GM18867 (cell line): ENCODE measurements at regions not wholly inside any gene's neighbourhood (a gene's known extent, or its start where the extent isn't known, plus 50 kb on each side); places are given as distances from the start of the nearest gene placed in this dataset.

Source experiments
- ATAC-seq: cut with Tn5 transposase; IDR thresholded peaks from one replicate; pipeline ENCODE4 v1.9.1; 2021; ENCODE audit warnings: mild to moderate bottlenecking, moderate library complexity; ENCODE audit not compliant: unreplicated experiment

DNA sequence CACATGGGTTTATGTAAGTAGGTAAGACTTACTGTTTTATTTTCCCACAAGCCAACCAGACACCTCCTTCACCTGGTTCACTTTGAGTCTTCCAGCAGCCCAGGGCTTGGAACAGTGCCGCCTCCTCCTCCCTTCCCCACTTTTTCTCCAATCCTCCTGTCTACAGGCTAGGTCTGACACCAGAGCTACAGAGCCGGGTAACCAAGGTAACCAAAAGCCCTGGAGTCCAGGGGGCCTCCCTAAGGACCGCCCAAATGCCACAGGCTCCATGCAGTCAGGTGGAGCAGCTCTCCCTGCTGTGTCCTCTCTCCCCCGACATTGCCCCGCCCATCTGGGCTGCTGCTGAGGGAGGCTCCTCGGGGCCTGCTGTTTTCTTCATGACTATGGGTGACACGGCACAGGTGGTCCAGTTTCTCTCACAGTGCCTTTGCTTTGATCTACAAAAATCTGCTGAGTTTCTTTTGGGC, 138.0 kb upstream of the EFNA5 start:
- no peak for ATAC-seq

DNA sequence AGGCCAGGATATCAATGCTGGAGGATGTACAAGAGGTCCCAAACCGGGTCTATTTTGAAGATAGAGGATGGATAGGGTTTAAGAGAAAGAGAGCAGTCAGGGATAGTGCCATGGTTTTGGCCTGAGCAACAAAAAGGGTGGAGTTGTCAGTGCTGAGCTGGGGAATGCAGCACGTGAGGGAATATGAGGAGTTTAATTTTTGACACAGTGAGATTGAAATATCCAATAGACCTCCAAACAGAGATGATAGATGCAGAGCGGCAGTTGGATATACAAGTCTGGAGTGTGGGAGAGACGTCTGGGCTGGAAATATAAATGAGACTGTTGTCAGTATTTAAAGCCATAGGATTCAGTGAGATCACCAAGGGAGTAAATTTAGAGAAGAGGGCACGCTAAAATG, 136.7 kb upstream of the EFNA5 start:
- ATAC-seq: no peak

GRCh38 chr5:107806705-107807104, 136.0 kb upstream of the EFNA5 start:
- ATAC-seq: no peak

DNA sequence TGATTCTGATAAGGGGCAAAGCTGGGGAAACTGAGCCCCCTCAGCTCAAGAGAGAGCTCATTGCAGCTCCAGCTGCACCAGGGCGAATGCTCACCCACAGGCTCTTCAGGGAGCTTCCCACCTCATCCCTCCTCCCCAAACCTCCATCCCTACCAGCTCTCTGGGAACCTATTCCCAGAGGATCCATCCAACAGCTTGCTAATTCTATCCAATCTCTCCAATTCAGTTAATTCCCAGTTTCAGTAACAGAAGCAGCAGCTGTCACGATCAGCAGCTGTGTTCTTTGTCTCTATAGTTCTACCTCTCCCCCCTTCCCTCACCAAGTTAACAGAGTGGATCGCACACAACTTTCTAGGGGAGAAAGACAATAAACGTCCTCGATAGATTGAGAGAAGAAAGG, 135.5 kb upstream of the EFNA5 start:
- ATAC-seq: no peak

- peak; percentile 51 for ATAC-seq
Measured at GRCh38 chr5:107805824-107806223, 135.1 kb upstream of the EFNA5 start.

- ATAC-seq: no peak
Measured at GRCh38 chr5:107805166-107805565, 134.4 kb upstream of the EFNA5 start.

DNA sequence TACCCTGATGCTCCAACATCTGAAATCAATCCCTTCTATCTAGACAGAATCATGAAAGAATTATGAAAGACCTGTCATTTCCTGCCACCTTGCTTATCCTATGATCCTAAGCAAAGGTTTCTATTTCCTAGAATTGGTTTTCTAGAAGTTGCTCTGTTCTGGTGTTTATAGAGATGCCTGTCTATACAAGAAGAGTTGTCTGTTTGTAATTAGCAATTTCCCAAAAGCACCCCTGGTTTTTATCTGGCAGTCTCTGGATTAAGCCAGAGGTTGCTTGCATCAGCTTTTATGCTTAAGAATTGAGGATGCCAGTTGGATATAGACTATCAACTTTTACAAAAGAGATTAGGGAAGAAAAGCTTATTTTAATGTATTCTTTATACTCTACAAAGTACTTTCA, 133.0 kb upstream of the EFNA5 start:
- ATAC-seq: no peak

DNA sequence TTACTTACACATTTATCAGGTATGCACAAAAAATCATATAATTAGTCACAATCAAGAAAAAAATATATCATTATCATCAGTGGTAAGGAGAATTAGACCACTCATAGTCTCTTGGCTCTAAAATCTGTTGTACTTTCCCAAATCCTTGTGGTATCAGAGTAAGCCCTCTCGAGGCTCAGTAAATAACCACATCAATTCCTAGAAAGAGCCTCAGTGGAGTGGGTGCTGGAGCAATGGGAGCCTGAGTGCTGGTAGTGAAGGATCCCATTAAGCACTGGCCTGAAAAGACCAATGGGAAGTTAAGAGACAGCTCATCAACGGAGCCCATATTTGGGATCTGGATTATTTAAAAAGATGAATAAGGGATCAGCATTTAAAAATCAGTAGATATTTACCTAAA, 130.3 kb upstream of the EFNA5 start:
- ATAC-seq: no peak

- ATAC-seq: peak; percentile 42
Measured at GRCh38 chr5:107799306-107799705, 128.6 kb upstream of the EFNA5 start.

- ATAC-seq: no peak
Measured at GRCh38 chr5:107796797-107797196, 126.1 kb upstream of the EFNA5 start.

- ATAC-seq: no peak
Measured at GRCh38 chr5:107794741-107795140, 124.0 kb upstream of the EFNA5 start.

DNA sequence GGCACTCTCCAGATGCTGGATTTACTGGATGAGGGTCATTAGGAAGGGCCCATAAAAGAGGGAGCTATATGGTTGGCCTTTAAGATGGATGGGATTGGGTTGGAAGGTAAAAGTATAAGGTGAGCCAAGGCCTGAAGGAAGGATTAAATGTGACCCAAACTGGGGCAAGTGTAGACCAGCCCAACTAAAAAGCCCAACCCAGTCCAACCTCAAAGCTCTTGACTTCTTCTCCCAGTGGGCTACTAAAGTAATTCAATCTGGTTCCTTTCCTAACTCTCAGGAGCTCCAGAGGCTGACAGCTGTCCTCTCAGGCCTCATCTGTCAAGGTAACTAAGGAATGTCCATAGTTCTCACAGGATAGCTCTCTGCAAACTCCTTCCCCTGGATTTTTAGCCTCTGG, 122.2 kb upstream of the EFNA5 start:
- ATAC-seq: no peak

DNA sequence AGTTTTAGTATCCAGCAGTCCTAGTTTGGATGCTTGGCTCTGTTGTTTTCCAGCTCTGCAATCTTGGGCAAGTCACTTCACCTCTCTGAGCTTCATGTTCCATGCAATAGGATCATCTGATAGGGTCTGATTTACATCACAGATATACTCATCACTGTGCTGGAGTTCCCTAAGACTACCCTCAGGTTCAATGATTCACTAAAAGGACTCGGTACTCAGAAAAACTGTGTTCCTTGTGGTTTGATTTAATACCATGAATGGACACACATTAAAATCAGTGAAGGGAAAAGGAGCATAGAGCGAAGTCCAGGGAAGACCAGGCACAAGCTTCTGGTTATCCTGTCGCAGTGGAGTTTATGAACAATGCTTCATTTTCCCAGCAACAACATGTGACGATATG, 119.9 kb upstream of the EFNA5 start:
- ATAC-seq: no peak

GRCh38 chr5:107786424-107786823, 115.7 kb upstream of the EFNA5 start:
- no peak for ATAC-seq

DNA sequence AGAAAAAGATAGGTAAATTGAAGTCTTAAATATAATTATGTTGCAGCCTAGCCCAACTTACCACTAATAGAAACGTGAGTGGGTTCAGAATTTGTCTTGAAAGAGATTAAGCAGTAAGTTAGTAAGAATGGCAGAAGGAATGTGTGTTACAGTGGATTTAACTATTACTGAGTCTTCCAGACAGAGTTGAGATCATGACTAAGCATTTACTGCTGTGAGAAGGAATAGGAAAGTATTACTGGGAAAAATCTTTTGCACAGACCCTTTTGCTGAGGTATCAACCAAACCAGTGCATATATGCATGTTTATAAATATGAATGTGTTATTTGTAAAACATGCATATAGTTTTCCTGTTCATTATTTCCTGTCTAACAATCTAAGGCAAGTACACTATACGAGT, 112.8 kb upstream of the EFNA5 start:
- ATAC-seq: no peak

GRCh38 chr5:107782561-107783169, 111.9 kb upstream of the EFNA5 start:
- no peak for ATAC-seq

DNA sequence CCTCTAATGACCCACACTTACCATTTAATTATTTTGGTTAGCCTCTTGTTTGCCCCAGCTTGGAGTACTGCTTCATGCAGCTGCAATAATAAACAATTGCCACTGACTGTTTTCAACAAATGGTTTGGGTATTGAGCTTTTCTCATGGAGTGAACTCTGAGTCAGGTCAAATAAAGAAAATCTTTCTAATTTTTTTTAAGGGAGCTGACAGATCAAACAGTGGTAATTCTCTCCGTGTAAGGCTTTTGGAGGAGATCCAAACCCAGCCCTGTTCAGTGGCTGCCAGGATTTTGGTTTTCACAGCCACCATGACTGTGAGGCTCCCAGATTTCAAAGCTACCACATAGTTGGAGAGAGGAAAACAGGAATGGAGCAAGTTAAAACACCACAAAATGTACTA, 110.7 kb upstream of the EFNA5 start:
- no peak for ATAC-seq

DNA sequence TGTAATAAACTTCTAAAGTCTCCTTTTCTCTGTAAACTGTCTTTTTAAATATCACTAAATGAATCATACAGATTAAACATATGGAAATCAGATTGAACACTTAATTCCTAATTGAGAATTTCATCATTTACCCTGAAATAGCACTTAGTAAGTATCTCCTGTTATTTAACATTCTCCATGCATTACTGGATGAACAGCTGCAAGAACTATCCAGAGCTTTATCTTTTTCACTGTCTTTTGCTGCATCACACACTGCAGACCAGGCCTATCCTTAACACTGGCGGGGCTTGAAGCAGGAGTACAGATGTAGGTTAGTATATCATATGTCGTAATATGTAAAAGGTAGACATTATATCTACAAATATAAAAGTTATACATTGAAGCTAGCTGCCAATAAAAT, 108.7 kb upstream of the EFNA5 start:
- ATAC-seq: no peak

DNA sequence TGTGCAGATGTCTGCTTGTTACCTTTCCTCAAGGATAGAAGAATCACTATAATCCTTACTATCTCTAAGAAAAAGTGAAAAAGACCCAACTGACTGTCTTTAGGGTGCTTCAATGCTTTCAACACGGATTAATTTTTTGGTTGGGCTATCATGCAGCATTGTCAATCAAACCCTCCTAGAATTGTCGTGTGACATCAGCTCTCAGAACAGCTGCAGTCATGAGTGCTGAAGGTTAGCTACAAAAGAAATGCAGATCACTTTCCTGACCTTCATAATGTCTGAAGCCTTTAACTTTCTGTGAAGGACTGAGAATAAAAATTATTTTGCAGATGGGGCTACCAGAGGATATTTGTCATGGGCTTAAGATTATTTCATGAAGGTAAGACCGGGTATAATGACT, 107.9 kb upstream of the EFNA5 start:
- ATAC-seq: no peak

GRCh38 chr5:107776922-107777740, 106.4 kb upstream of the EFNA5 start:
- no peak for ATAC-seq

DNA sequence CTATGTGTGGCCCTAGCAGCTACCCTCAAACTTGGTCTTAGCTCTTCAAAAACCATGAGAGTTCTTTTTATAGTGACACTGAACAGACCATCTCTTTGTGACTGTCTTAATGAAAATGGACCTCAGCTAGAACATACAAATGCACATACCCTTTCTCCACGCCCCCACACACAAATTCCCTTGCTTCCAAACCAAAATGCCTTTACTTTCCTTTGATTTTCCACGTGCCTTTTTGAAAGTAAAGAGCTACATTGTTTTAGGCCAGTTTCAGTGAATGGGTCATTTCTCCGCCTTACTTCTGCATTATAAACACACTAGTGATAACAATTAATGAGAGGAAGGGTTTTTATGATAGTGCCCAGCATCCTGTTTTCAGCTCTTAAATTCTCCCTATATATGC, 105.8 kb upstream of the EFNA5 start:
- ATAC-seq: no peak

DNA sequence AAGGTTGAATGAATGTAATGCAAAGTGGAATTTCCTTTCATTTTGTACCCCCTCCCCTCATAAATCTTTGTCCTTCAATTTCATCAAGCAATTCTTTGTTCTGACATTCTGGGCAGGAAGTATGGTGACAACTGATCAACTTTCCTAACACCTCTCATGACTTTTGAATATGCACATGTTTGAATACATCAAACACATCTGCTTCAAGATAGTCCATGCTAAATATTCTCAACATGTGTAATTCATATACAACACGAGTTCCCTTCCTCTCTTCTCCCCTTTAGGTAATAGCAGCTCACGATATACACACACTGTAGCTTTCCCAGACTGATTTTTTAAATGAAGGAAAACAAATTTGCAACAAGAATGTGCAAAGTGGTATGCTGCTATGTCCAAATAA, 103.6 kb upstream of the EFNA5 start:
- no peak for ATAC-seq

DNA sequence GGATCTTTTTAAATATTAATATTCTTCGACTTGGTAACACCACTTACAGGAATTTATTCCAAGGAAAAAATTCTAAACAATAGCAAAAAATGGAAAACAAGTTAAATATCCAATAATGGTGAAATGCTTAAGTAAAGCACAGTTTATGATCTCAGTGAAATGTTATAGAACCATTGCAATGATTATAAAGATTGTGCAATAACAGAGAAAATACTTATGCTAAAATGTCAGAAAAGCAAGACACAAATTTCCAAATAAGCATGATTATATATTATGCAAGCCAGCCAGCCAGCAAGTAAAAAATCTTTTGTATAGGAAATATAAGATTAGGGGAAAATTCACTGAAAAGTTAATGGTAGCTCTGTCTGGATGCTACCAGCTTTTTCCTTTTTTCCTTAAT, 102.7 kb upstream of the EFNA5 start:
- no peak for ATAC-seq
